HG03565 (cell line): ENCODE measurements at regions not wholly inside any gene's neighbourhood (a gene's known extent, or its start where the extent isn't known, plus 50 kb on each side); places are given as distances from the start of the nearest gene placed in this dataset.

Source experiments
- ATAC-seq: cut with Tn5 transposase; IDR thresholded peaks from one replicate; pipeline ENCODE4 v1.9.1; 2021; ENCODE audit warnings: mild to moderate bottlenecking, moderate library complexity; ENCODE audit not compliant: unreplicated experiment

GRCh38 chr18:41155910-41156851 is 798.9 kb upstream of the PIK3C3 start:
- ATAC-seq: no peak

- ATAC-seq: no peak
Measured at GRCh38 chr18:41155025-41155424, 800.0 kb upstream of the PIK3C3 start.

- no peak for ATAC-seq
Measured at GRCh38 chr18:41153871-41154270, 801.2 kb upstream of the PIK3C3 start.

- ATAC-seq: no peak
Measured at GRCh38 chr18:41150316-41150715, 804.7 kb upstream of the PIK3C3 start.

- no peak for ATAC-seq
Measured at GRCh38 chr18:41146301-41146700, 808.7 kb upstream of the PIK3C3 start.

GRCh38 chr18:41145516-41145915 is 809.5 kb upstream of the PIK3C3 start:
- no peak for ATAC-seq

GRCh38 chr18:41144441-41144840 is 810.6 kb upstream of the PIK3C3 start:
- no peak for ATAC-seq

- no peak for ATAC-seq
Measured at GRCh38 chr18:41140506-41140905, 814.5 kb upstream of the PIK3C3 start.

- ATAC-seq: no peak
Measured at GRCh38 chr18:41135146-41135545, 819.9 kb upstream of the PIK3C3 start.

- no peak for ATAC-seq
Measured at GRCh38 chr18:41134426-41134825, 820.6 kb upstream of the PIK3C3 start.

GRCh38 chr18:41131050-41131449 is 824.0 kb upstream of the PIK3C3 start:
- ATAC-seq: no peak

GRCh38 chr18:41128545-41128944 is 826.5 kb upstream of the PIK3C3 start:
- ATAC-seq: no peak

GRCh38 chr18:41128126-41128525 is 826.9 kb upstream of the PIK3C3 start:
- ATAC-seq: no peak

GRCh38 chr18:41126541-41127235 is 828.3 kb upstream of the PIK3C3 start:
- ATAC-seq: no peak

GRCh38 chr18:41121116-41121826 is 833.8 kb upstream of the PIK3C3 start:
- ATAC-seq: no peak

GRCh38 chr18:41119031-41119430 is 836.0 kb upstream of the PIK3C3 start:
- no peak for ATAC-seq

- no peak for ATAC-seq
Measured at GRCh38 chr18:41113885-41114482, 841.0 kb upstream of the PIK3C3 start.

- no peak for ATAC-seq
Measured at GRCh38 chr18:41099451-41099850, 855.6 kb upstream of the PIK3C3 start.

GRCh38 chr18:41096504-41096903 is 858.5 kb upstream of the PIK3C3 start:
- ATAC-seq: no peak

- ATAC-seq: no peak
Measured at GRCh38 chr18:41077076-41077475, 878.0 kb upstream of the PIK3C3 start.

- no peak for ATAC-seq
Measured at GRCh38 chr18:41075212-41075611, 879.8 kb upstream of the PIK3C3 start.
